ENCODE measurements at regions not wholly inside any gene's neighbourhood (a gene's known extent, or its start where the extent isn't known, plus 50 kb on each side); places are given as distances from the start of the nearest gene placed in this dataset.

DNA sequence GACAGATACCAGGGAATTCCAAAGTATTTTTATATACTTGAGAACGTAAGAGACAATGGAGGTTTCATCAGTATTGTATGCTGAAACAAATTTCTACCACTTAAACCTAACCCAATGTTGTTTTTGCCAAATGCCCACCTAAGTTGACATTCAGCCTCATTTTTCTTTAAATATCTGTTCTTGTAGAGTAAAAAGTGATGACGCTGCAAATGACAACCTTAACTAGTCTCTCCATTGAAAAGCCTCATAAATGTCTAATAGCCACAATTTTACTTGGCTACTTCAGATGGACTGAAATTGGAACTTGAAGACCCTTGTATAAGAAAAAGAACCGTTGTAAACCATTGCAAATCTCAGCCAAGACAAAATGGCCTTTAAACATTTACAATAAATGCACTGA is 176.9 kb downstream of the CRPPA start:
- TF ChIP-seq, protein P1, sequence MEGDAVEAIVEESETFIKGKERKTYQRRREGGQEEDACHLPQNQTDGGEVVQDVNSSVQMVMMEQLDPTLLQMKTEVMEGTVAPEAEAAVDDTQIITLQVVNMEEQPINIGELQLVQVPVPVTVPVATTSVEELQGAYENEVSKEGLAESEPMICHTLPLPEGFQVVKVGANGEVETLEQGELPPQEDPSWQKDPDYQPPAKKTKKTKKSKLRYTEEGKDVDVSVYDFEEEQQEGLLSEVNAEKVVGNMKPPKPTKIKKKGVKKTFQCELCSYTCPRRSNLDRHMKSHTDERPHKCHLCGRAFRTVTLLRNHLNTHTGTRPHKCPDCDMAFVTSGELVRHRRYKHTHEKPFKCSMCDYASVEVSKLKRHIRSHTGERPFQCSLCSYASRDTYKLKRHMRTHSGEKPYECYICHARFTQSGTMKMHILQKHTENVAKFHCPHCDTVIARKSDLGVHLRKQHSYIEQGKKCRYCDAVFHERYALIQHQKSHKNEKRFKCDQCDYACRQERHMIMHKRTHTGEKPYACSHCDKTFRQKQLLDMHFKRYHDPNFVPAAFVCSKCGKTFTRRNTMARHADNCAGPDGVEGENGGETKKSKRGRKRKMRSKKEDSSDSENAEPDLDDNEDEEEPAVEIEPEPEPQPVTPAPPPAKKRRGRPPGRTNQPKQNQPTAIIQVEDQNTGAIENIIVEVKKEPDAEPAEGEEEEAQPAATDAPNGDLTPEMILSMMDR (conservative IDR thresholded peaks at IDR 0.05; ENCODE audit: low read depth, low read length) = no peak
- no peak for TF ChIP-seq EZH2 (IDR thresholded peaks at IDR 0.05; ENCODE audit: borderline replicate concordance, low read depth, low read length, poor library complexity, severe bottlenecking)

Data from A673 (cell line).